Aorta (tissue), 5 donors: ENCODE measurements at regions not wholly inside any gene's neighbourhood (a gene's known extent, or its start where the extent isn't known, plus 50 kb on each side); places are given as distances from the start of the nearest gene placed in this dataset.

Experiments
- ATAC-seq: fragments of 200-7000 bp; cut with Tn5 transposase; one replicate; pipeline ENCODE4 v1.9.1; 2022; ENCODE audit warnings: moderate library complexity; ENCODE audit not compliant: low FRiP score
- DNase-seq, 2 donors: peaks; one replicate each; pipeline ENCODE4 v3.0.0-alpha.2; 2020
- H3K27ac ChIP-seq, 2 donors: one replicate each; pipeline ENCODE4 v1.5.1; 2013; ENCODE audit warnings: low read length in 2 of 2, mild to moderate bottlenecking in 2 of 2, moderate library complexity in 2 of 2, control low read depth in 1 of 2, inconsistent platforms in 1 of 2, low read depth in 1 of 2
- H3K27me3 ChIP-seq, 2 donors: one replicate each; pipeline ENCODE4 v1.6.1; 2013; ENCODE audit warnings: control low read depth in 1 of 2, low read length in 1 of 2, mild to moderate bottlenecking in 1 of 2, moderate library complexity in 1 of 2; ENCODE audit not compliant: insufficient read depth in 2 of 2, control insufficient read depth in 1 of 2
- H3K36me3 ChIP-seq, 2 donors: one replicate each; pipeline ENCODE4 v1.6.1; 2013; ENCODE audit warnings: control low read depth in 1 of 2, low read length in 1 of 2, mild to moderate bottlenecking in 1 of 2; ENCODE audit not compliant: insufficient read depth in 2 of 2, control insufficient read depth in 1 of 2
- H3K4me1 ChIP-seq, 2 donors: one replicate each; pipeline ENCODE4 v1.6.1; 2013; ENCODE audit warnings: low read length in 2 of 2, control low read depth in 1 of 2, mild to moderate bottlenecking in 1 of 2, moderate library complexity in 1 of 2; ENCODE audit not compliant: insufficient read depth in 2 of 2, control insufficient read depth in 1 of 2
- H3K4me3 ChIP-seq, 2 donors: one replicate each; pipeline ENCODE4 v1.5.1; 2013; ENCODE audit warnings: low read length in 2 of 2, control low read depth in 1 of 2, mild to moderate bottlenecking in 1 of 2
- H3K9me3 ChIP-seq: one replicate; pipeline ENCODE4 v1.6.1; 2013; ENCODE audit warnings: mild to moderate bottlenecking, low read length; ENCODE audit not compliant: control insufficient read depth
- WGBS, 2 donors: extraction: QIAGEN DNeasy Blood & Tissue Kit; methylation state at CpG; one replicate each; pipeline ENCODE4 v1.1.7; 2013; 5-methylcytosine and 5-hydroxymethylcytosine counted together
- intact Hi-C, 2 donors: fragments of 100-400 bp; cut with DNase I; formaldehyde crosslinking; loops; one replicate each; pipeline versions ENCODE4 v1.14.2 to v1.15.0; 2022
- donor health status: healthy with polysubstance abuse.
- donor health status: Bipolar disorder and iron deficiency.
- donor health status: DM: no; HTN: no; CAD: no.
- donor health status: DM: no; HTN: no; CAD: no.
- donor health status: DM: yes; HTN: yes; CAD: no.

- ATAC-seq = no peak
- H3K27ac ChIP-seq = no peak overlapping the region
- no peaks in the 10 kb centered on the region for H3K4me1 ChIP-seq
- DNase-seq = no peak
- H3K27me3 ChIP-seq = no peaks in the 10 kb centered on the region
- intact Hi-C loops = no loop called here
- peaks cover 1% of the 10 kb centered on the region for H3K9me3 ChIP-seq
- H3K36me3 ChIP-seq = no peaks in the 10 kb centered on the region
- 76 to 80% methylated on average over 4 of the region's 4 CpGs for WGBS, 2 donors
- H3K4me3 ChIP-seq = no peak overlapping the region
Observed at GRCh38 chr4:24278693-24279092, 305.7 kb downstream of the DHX15 start.

- DNase-seq (no peak), ATAC-seq (no peak)
- Histone ChIP-seq H3K36me3 (no peaks in the 10 kb centered on the region), H3K27me3 (no peaks in the 10 kb centered on the region), H3K4me1 (no peaks in the 10 kb centered on the region), H3K9me3 (no peaks in the 10 kb centered on the region), H3K27ac (no peak overlapping the region), H3K4me3 (no peak overlapping the region)
- intact Hi-C loops = no loop called here
- WGBS, 2 donors = 48 to 57% methylated on average over 3 of the region's 3 CpGs
Observed at GRCh38 chr4:24274381-24274941, 309.9 kb downstream of the DHX15 start.

- no peaks in the 10 kb centered on the region for H3K4me1 ChIP-seq
- no peaks in the 10 kb centered on the region for H3K27me3 ChIP-seq
- H3K4me3 ChIP-seq = no peak overlapping the region
- no peak overlapping the region for H3K27ac ChIP-seq
- intact Hi-C loops = no loop called here
- no peaks in the 10 kb centered on the region for H3K36me3 ChIP-seq
- WGBS, 2 donors = 69 to 80% methylated on average over 4 of the region's 4 CpGs
- ATAC-seq (no peak), DNase-seq (no peak)
- no peaks in the 10 kb centered on the region for H3K9me3 ChIP-seq
Observed at GRCh38 chr4:24273136-24273535, 311.2 kb downstream of the DHX15 start.

DNA sequence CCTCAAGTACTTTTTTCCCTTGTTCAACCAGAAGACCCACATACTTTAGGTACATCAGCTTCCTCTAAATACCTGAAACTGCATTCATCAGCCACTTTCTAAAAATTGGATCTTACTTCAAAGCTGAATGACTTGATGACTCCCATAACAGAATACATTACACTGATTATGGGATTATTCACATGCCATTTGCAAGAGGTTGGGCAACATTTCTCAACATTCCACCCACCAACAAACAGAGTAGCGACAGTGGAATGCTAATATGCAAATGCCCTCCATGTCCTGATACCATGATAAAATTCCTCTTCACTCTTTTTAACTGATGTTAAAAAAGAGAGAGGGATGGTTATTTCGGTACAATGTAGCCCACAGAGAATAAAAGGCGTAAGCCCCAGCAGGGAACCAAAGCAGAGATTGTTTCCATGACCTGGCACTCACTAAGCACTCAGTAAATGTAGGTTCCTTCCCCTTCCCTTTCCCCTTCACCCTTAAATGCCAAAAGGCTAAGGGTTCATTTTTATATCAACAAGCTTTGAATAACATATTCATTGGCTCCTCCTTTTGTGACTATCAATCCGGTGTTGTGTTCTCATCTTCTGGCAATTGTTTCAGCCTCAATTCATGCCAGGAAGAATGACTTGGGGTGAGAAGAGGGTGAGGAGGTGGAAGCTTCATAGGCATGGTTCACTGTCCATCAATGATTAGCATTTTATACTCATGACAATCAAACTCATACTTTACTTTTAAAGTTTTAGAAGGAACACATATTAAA, 317.2 kb downstream of the DHX15 start:
- ATAC-seq (no peak), DNase-seq (no peak)
- Histone ChIP-seq H3K36me3 (no peaks in the 10 kb centered on the region), H3K9me3 (no peaks in the 10 kb centered on the region), H3K4me3 (no peak overlapping the region), H3K27ac (no peak overlapping the region), H3K27me3 (no peaks in the 10 kb centered on the region), H3K4me1 (no peaks in the 10 kb centered on the region)
- intact Hi-C loops = no loop called here
- WGBS, 2 donors = 86 to 93% methylated on average over 4 of the region's 4 CpGs

- 88 to 90% methylated on average over 7 of the region's 7 CpGs for WGBS, 2 donors
- no peak overlapping the region for H3K27ac ChIP-seq
- intact Hi-C loops = no loop called here
- H3K4me1 ChIP-seq = no peaks in the 10 kb centered on the region
- no peak overlapping the region for H3K4me3 ChIP-seq
- no peaks in the 10 kb centered on the region for H3K27me3 ChIP-seq
- H3K9me3 ChIP-seq = no peaks in the 10 kb centered on the region
- no peaks in the 10 kb centered on the region for H3K36me3 ChIP-seq
- DNase-seq = no peak
- no peak for ATAC-seq
Observed at GRCh38 chr4:24265989-24266388, 318.4 kb downstream of the DHX15 start.

GRCh38 chr4:24262616-24263015, 321.7 kb downstream of the DHX15 start:
- Histone ChIP-seq H3K27me3 (no peaks in the 10 kb centered on the region), H3K4me1 (no peaks in the 10 kb centered on the region), H3K36me3 (no peaks in the 10 kb centered on the region), H3K9me3 (no peaks in the 10 kb centered on the region), H3K27ac (no peak overlapping the region), H3K4me3 (no peak overlapping the region)
- WGBS, 2 donors = 87 to 88% methylated on average over 4 of the region's 4 CpGs
- intact Hi-C loops = no loop called here
- DNase-seq = no peak
- ATAC-seq = no peak

DNA sequence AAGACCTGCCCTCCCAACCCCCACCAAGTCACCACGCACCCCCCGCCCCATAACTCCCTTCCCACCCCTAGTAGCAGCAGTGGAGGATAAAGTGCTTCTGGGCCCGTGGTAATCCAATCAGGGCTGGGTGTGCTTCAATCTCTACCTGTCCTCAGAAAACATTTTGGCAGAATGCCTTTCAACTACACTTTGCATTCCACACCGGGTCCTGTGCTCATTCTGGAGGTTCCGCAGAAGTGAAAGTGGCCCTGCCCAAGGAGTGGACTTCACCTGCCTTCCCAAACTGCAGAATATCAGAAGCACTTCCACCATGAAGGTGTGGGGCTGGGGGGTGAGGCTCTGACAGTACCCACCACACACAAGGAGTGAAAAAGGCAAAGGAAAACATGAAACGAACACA, 322.3 kb downstream of the DHX15 start:
- Histone ChIP-seq H3K36me3 (no peaks in the 10 kb centered on the region), H3K27me3 (no peaks in the 10 kb centered on the region), H3K9me3 (no peaks in the 10 kb centered on the region), H3K4me1 (no peaks in the 10 kb centered on the region), H3K4me3 (no peak overlapping the region), H3K27ac (no peak overlapping the region)
- ATAC-seq (no peak), DNase-seq (no peak)
- intact Hi-C loops = no loop called here
- WGBS, 2 donors = 59% methylated on average over 6 of the region's 6 CpGs

DNA sequence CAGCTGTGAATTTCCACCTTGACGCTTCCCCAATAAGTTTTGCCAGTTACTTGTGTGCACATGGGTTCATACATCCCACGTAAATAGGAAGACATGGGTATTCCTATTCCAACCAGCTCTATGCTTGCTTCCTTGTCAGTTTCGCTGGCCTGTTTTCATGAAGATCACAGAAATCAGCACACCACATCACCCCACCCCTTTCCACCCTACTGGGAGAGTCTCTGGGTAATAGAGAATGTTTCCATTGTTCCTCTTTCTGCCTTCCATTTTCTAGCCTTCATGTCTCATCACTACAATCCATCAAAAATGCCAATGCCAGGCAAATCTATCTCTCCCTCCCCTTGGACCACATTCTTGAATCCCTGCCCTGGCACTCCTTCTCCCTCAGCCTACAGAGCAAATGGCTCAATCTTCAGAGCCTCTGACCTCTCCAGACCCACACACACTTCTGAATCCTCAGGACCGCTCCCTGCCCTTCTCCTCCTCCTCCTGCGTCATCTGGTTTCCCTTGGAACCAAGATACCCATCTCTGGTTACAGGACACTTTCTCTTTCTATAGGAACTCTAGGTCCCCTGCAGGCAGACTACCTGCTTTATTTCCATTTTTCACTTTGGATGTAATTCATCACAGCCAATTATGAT, 323.3 kb downstream of the DHX15 start:
- no peak overlapping the region for H3K4me3 ChIP-seq
- no peaks in the 10 kb centered on the region for H3K27me3 ChIP-seq
- WGBS, 2 donors = 86 to 92% methylated on average over 5 of the region's 5 CpGs
- intact Hi-C loops = no loop called here
- H3K27ac ChIP-seq = no peak overlapping the region
- H3K4me1 ChIP-seq = no peaks in the 10 kb centered on the region
- H3K9me3 ChIP-seq = no peaks in the 10 kb centered on the region
- ATAC-seq = no peak
- no peaks in the 10 kb centered on the region for H3K36me3 ChIP-seq
- no peak for DNase-seq
